ENCODE measurements at regions not wholly inside any gene's neighbourhood (a gene's known extent, or its start where the extent isn't known, plus 50 kb on each side); places are given as distances from the start of the nearest gene placed in this dataset.

DNA sequence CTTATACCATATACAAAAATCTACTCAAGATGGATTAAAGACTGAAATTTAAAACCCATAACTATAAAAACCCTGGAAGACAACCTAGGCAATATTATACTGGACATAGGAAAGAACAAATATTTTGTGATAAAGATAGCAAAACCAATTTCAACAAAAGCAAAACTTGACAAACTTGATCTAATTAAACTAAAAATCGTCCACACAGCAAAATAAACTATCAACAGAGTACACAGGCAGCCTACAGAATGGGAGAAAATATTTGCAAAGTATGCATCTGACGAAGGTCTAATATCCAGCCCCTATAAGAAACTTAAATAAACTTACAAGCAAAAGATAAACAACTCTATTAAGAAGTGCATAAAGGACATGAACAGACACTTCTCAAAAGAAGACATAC, 240.1 kb downstream of the HGF start:
- Histone ChIP-seq H3K4me2 (ENCODE audit: insufficient read depth, low read length) (no peak overlapping the region), H3K36me3 (ENCODE audit: control insufficient read depth in 2 of 2, extremely low read depth in 1 of 2, insufficient read depth in 2 of 2, low read length in 2 of 2) (no peaks in the 10 kb centered on the region), H4K20me1 (replicated peaks; ENCODE audit: control insufficient read depth, extremely low read depth, insufficient read depth, low read length) (no peaks in the 10 kb centered on the region), H3K9me3 (replicated peaks; ENCODE audit: control insufficient read depth, insufficient read depth, low read length) (no peaks in the 10 kb centered on the region), H3K27me3 (ENCODE audit: control insufficient read depth in 2 of 2, insufficient read depth in 2 of 2, low read length in 2 of 2) (no peaks in the 10 kb centered on the region), H2AFZ (ENCODE audit: low read depth, low read length) (no peak overlapping the region), H3K27ac (ENCODE audit: insufficient read depth, low read depth, low read length) (no peak overlapping the region), H3K79me2 (ENCODE audit: control insufficient read depth, insufficient read depth, low read length) (no peaks in the 10 kb centered on the region), H3K4me1 (ENCODE audit: control insufficient read depth, extremely low read depth, insufficient read depth, low read length) (no peaks in the 10 kb centered on the region), H3K9ac (replicated peaks; ENCODE audit: extremely low read depth, insufficient read depth, low read length) (no peak overlapping the region), H3K9me1 (replicated peaks; ENCODE audit: control insufficient read depth, extremely low read depth, insufficient read depth, low read length) (no peaks in the 10 kb centered on the region), H3K4me3 (replicated peaks in 1 of 3; ENCODE audit: insufficient read depth in 1 of 3, low read depth in 1 of 3, low read length in 3 of 3) (no peak overlapping the region)
- FAIRE-seq (no peak), DNase-seq (ENCODE audit: low read depth, low spot score) (no peak)
- ChIA-PET POLR2A (no interaction called here), CTCF (no interaction called here)
- intact Hi-C loops (cut with micrococcal nuclease) (no loop called here), dilution Hi-C loops (cut with MboI; ENCODE audit: extremely low pct_ligation_motif_present, low sequenced_read_pairs) (no loop called here)
- BruUV-seq (replicated peaks) = no TSS peak
- TF ChIP-seq, protein P1, sequence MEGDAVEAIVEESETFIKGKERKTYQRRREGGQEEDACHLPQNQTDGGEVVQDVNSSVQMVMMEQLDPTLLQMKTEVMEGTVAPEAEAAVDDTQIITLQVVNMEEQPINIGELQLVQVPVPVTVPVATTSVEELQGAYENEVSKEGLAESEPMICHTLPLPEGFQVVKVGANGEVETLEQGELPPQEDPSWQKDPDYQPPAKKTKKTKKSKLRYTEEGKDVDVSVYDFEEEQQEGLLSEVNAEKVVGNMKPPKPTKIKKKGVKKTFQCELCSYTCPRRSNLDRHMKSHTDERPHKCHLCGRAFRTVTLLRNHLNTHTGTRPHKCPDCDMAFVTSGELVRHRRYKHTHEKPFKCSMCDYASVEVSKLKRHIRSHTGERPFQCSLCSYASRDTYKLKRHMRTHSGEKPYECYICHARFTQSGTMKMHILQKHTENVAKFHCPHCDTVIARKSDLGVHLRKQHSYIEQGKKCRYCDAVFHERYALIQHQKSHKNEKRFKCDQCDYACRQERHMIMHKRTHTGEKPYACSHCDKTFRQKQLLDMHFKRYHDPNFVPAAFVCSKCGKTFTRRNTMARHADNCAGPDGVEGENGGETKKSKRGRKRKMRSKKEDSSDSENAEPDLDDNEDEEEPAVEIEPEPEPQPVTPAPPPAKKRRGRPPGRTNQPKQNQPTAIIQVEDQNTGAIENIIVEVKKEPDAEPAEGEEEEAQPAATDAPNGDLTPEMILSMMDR (IDR thresholded peaks at IDR 0.05; ENCODE audit: extremely low read depth in 1 of 2, insufficient read depth in 1 of 2, low read depth in 1 of 2, low read length in 2 of 2) = no peak
- no peak for TF ChIP-seq EZH2 (IDR thresholded peaks at IDR 0.05; ENCODE audit: borderline replicate concordance, low read depth, low read length, severe bottlenecking)
- TF ChIP-seq POLR2A (IDR thresholded peaks at IDR 0.05; ENCODE audit: low read depth, low read length) = no peak
- TF ChIP-seq FOS (IDR thresholded peaks at IDR 0.05; ENCODE audit: borderline replicate concordance, insufficient read depth, low read length) = no peak
- TF ChIP-seq, protein P2, sequence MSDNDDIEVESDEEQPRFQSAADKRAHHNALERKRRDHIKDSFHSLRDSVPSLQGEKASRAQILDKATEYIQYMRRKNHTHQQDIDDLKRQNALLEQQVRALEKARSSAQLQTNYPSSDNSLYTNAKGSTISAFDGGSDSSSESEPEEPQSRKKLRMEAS (IDR thresholded peaks at IDR 0.05; ENCODE audit: insufficient read depth, insufficient read length) = no peak
- TF ChIP-seq JUN (IDR thresholded peaks at IDR 0.05; ENCODE audit: borderline replicate concordance, insufficient read depth, insufficient read length, low read depth) = no peak

DNA sequence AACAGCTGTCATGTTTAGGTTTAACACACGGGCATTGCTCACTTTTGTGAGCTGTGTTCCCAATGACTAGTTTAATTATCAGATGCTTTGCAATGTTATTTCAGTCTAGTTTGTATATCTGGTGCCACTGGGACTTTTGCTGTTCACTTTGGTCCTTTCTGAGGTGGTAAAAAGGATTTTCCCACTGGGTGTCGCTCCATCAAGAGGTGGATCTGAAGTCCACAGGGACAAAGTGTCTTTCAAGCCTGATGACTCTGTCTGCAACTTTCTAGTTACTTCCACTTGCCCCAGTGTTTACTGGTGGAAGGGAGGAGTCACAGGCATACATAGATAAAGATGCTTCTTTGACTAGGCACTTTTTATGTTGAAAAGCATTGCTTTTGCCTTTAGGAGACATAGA, 242.2 kb downstream of the HGF start:
- Histone ChIP-seq H2AFZ (ENCODE audit: low read depth, low read length) (no peak overlapping the region), H3K9me3 (replicated peaks; ENCODE audit: control insufficient read depth, insufficient read depth, low read length) (no peaks in the 10 kb centered on the region), H3K27me3 (ENCODE audit: control insufficient read depth in 2 of 2, insufficient read depth in 2 of 2, low read length in 2 of 2) (no peaks in the 10 kb centered on the region), H3K4me1 (ENCODE audit: control insufficient read depth, extremely low read depth, insufficient read depth, low read length) (no peaks in the 10 kb centered on the region), H3K27ac (ENCODE audit: insufficient read depth, low read depth, low read length) (no peak overlapping the region), H3K4me2 (ENCODE audit: insufficient read depth, low read length) (no peak overlapping the region), H4K20me1 (replicated peaks; ENCODE audit: control insufficient read depth, extremely low read depth, insufficient read depth, low read length) (no peaks in the 10 kb centered on the region), H3K36me3 (ENCODE audit: control insufficient read depth in 2 of 2, extremely low read depth in 1 of 2, insufficient read depth in 2 of 2, low read length in 2 of 2) (no peaks in the 10 kb centered on the region), H3K4me3 (replicated peaks in 1 of 3; ENCODE audit: insufficient read depth in 1 of 3, low read depth in 1 of 3, low read length in 3 of 3) (no peak overlapping the region), H3K9ac (replicated peaks; ENCODE audit: extremely low read depth, insufficient read depth, low read length) (no peak overlapping the region), H3K79me2 (ENCODE audit: control insufficient read depth, insufficient read depth, low read length) (no peaks in the 10 kb centered on the region), H3K9me1 (replicated peaks; ENCODE audit: control insufficient read depth, extremely low read depth, insufficient read depth, low read length) (no peaks in the 10 kb centered on the region)
- POLR2A ChIA-PET = no interaction called here
- CTCF ChIA-PET = no interaction called here
- DNase-seq (ENCODE audit: low read depth, low spot score) (no peak), FAIRE-seq (no peak)
- dilution Hi-C loops (cut with MboI; ENCODE audit: extremely low pct_ligation_motif_present, low sequenced_read_pairs) (no loop called here), intact Hi-C loops (cut with micrococcal nuclease) (no loop called here)
- BruUV-seq (replicated peaks) = no TSS peak
- TF ChIP-seq EZH2 (IDR thresholded peaks at IDR 0.05; ENCODE audit: borderline replicate concordance, low read depth, low read length, severe bottlenecking) (no peak), POLR2A (IDR thresholded peaks at IDR 0.05; ENCODE audit: low read depth, low read length) (no peak), GATA2 (IDR thresholded peaks at IDR 0.05; ENCODE audit: insufficient read depth, insufficient read length, low read depth, low read length) (no peak), MYC (IDR thresholded peaks at IDR 0.05; ENCODE audit: low read depth, low read length) (no peak), FOS (IDR thresholded peaks at IDR 0.05; ENCODE audit: borderline replicate concordance, insufficient read depth, low read length) (no peak), JUN (IDR thresholded peaks at IDR 0.05; ENCODE audit: borderline replicate concordance, insufficient read depth, insufficient read length, low read depth) (no peak), POLR2AphosphoS5 (IDR thresholded peaks at IDR 0.05; ENCODE audit: insufficient read depth, low read depth, low read length) (no peak)
- TF ChIP-seq, protein P1 (IDR thresholded peaks at IDR 0.05; ENCODE audit: extremely low read depth in 1 of 2, insufficient read depth in 1 of 2, low read depth in 1 of 2, low read length in 2 of 2) = no peak
- TF ChIP-seq, protein P2 (IDR thresholded peaks at IDR 0.05; ENCODE audit: insufficient read depth, insufficient read length) = no peak
